ENCODE measurements at regions not wholly inside any gene's neighbourhood (a gene's known extent, or its start where the extent isn't known, plus 50 kb on each side); places are given as distances from the start of the nearest gene placed in this dataset.

DNA sequence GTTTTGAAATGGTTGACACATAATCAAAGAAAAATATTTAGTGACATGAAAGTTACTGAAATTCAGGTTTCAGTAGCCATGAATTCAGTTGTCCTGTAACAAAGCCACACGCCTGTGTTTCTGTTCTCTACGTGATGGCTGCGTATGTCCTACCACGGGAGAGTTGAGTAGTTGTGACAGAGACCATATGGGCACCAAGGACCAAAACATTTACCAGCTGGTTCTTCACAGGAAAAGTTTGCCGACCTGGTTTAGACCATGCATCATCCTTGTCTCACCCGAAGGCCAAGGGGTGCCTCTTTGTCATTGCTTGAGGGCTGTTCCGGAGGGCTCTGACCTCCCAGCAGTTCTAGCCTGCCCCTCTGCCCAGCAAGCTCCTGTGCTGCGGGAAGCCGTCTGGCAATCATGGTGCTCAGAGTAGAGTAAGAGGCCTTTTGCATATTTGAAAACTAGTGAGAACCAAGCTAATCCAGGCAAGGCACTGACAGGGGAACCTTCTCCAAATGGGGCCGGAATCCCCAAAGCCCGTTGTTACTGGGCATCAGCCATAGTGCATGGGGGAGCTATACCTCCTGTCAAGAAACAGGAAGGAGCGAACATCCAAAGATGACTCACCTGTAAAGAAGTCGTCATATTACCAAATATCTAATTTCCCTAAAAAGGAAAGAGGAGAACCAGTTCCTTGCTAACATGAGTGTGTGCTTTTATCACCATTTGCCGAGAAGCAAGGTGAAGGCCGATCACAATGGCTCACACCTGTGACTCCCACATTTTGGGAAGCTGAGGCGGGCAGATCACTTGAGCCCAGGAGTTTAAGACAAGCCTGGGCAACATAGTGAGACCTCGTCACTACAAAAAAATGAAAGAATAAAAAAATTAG is 92.6 kb upstream of the RAB12 start:
- WGBS, 2 donors, result 72 to 85% methylated on average over 17 of the region's 17 CpGs
- DNase-seq (no peak), FAIRE-seq (no peak), ATAC-seq (no peak)
- H3K4me1 ChIP-seq, result no peaks in the 10 kb centered on the region
- no peaks in the 10 kb centered on the region for H3K9me3 ChIP-seq
- TF ChIP-seq, protein P1, sequence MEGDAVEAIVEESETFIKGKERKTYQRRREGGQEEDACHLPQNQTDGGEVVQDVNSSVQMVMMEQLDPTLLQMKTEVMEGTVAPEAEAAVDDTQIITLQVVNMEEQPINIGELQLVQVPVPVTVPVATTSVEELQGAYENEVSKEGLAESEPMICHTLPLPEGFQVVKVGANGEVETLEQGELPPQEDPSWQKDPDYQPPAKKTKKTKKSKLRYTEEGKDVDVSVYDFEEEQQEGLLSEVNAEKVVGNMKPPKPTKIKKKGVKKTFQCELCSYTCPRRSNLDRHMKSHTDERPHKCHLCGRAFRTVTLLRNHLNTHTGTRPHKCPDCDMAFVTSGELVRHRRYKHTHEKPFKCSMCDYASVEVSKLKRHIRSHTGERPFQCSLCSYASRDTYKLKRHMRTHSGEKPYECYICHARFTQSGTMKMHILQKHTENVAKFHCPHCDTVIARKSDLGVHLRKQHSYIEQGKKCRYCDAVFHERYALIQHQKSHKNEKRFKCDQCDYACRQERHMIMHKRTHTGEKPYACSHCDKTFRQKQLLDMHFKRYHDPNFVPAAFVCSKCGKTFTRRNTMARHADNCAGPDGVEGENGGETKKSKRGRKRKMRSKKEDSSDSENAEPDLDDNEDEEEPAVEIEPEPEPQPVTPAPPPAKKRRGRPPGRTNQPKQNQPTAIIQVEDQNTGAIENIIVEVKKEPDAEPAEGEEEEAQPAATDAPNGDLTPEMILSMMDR (IDR thresholded peaks at IDR 0.05), result no peak
- no peak overlapping the region for H3K4me3 ChIP-seq
- no peaks in the 10 kb centered on the region for H3K36me3 ChIP-seq
- no peaks in the 10 kb centered on the region for H3K27me3 ChIP-seq
- intact Hi-C loops (cut with DNase I), result no loop called here
- no peak overlapping the region for H3K27ac ChIP-seq

DNA sequence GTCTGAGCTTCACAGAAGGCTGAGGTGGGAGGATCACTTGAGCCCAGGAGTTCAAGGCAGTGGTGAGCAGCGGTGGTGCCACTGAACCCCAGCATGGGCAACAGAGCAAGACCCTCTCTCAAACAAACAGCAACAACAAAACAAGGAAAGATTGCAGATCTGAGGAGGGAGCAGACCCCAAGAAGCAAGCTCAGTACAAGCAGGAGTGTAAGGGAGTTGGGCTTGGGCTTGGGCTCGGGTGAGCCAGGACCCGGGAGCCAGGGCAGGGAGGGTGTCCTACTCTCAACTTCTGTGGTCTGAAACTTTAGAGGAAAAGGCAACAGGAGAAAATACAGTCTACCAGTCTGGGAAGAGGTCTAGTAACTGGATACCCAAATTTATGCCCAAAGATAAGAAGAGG is 92.0 kb upstream of the RAB12 start:
- no peaks in the 10 kb centered on the region for H3K9me3 ChIP-seq
- no peak overlapping the region for H3K27ac ChIP-seq
- H3K27me3 ChIP-seq, result no peaks in the 10 kb centered on the region
- H3K4me1 ChIP-seq, result no peaks in the 10 kb centered on the region
- FAIRE-seq (no peak), ATAC-seq (no peak), DNase-seq (no peak)
- H3K4me3 ChIP-seq, result no peak overlapping the region
- WGBS, 2 donors, result 89 to 95% methylated on average over 3 of the region's 3 CpGs
- TF ChIP-seq, protein P1 (IDR thresholded peaks at IDR 0.05), result no peak
- intact Hi-C loops (cut with DNase I), result no loop called here
- H3K36me3 ChIP-seq, result no peaks in the 10 kb centered on the region

DNA sequence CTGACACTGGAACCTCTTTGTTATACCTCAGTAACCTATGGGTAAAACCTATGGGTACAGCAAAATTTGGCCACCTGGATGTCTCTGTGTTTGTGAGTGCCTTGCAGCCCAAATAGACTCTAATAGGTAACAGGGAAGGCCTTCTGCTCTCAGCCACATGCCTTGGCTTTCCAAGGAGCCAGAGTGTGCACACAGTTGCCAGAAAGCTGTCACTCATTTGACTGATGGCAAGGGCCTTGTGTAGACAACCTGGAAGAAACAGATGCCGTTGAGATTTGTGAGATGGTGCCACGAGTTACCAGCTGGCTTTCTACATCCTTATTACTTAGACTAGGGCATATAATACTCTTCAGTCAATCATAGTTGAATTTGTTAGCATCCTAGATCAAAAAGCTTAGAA is 90.1 kb upstream of the RAB12 start:
- 15 to 17% methylated on average over 2 of the region's 2 CpGs for WGBS, 2 donors
- no peak for ATAC-seq

DNA sequence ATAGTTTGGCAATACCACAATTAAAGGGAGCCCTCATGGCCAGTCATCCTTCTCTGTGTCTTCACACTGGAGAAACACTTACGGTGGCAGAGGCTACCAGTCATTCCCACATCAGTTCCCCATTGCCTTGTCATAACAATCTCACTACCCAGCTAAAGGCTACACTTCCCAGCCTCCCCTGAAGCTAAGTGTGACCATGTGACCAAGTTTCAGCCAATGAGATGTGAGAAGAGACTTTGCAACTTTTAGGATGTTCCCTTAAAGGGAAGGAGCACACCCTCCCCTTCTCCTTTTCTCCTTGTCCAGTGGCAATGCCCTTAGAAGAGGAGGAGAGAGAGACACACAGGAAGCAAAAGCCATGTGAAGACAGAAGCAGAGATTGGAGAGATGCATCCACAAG is 89.0 kb upstream of the RAB12 start:
- TF ChIP-seq, protein P1 (IDR thresholded peaks at IDR 0.05), result no peak
- H3K36me3 ChIP-seq, result no peaks in the 10 kb centered on the region
- H3K27me3 ChIP-seq, result peaks cover 0 to 4% (median 0%) of the 10 kb centered on the region in 4 donors
- 74 to 88% methylated on average over 1 of the region's 1 CpG for WGBS, 2 donors
- H3K9me3 ChIP-seq, result no peaks in the 10 kb centered on the region
- no peak overlapping the region for H3K4me3 ChIP-seq
- no peak for ATAC-seq
- DNase-seq, result no peak
- FAIRE-seq, result no peak
- no peaks in the 10 kb centered on the region for H3K4me1 ChIP-seq
- no peak overlapping the region for H3K27ac ChIP-seq
- intact Hi-C loops (cut with DNase I), result no loop called here

More for the DNA sequence above, 90.1 kb upstream of the RAB12 start:
- H3K9me3 ChIP-seq, result no peaks in the 10 kb centered on the region
- no peak for DNase-seq
- H3K36me3 ChIP-seq, result no peaks in the 10 kb centered on the region
- no peaks in the 10 kb centered on the region for H3K27me3 ChIP-seq
- intact Hi-C loops (cut with DNase I), result no loop called here
- no peak overlapping the region for H3K27ac ChIP-seq
- H3K4me3 ChIP-seq, result no peak overlapping the region
- FAIRE-seq, result no peak
- TF ChIP-seq, protein P1 (IDR thresholded peaks at IDR 0.05), result no peak
- no peaks in the 10 kb centered on the region for H3K4me1 ChIP-seq

DNA sequence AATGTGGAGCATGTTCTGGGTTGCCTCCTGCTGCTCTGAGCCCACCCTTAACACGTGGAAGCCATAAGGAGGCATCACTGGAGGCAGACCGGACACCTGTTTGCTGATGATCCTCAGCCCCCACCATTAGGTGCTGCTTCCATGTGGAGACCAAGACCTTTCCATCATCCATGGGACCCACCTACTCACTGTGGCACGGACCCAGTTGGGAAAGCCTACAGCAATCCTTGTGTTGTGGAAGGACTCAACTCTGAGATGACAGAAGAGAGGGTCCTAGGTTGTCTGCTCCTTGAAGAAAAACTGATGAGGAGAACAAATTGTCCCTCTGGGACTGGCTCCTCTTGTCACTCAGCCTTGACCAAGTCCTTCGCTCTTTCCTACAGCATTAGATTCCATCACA is 86.5 kb upstream of the RAB12 start:
- Histone ChIP-seq H3K36me3 (no peaks in the 10 kb centered on the region), H3K9me3 (no peaks in the 10 kb centered on the region), H3K27me3 (peaks cover 0 to 4% (median 0%) of the 10 kb centered on the region in 4 donors), H3K27ac (no peak overlapping the region), H3K4me1 (no peaks in the 10 kb centered on the region), H3K4me3 (no peak overlapping the region)
- TF ChIP-seq, protein P1 (IDR thresholded peaks at IDR 0.05), result no peak
- WGBS, 2 donors, result 58 to 75% methylated on average over 4 of the region's 4 CpGs
- no peak for DNase-seq
- intact Hi-C loops (cut with DNase I), result no loop called here
- no peak for FAIRE-seq
- ATAC-seq, result no peak

Data from pancreas (tissue), 10 donors.